GM20000 (cell line): ENCODE measurements at regions not wholly inside any gene's neighbourhood (a gene's known extent, or its start where the extent isn't known, plus 50 kb on each side); places are given as distances from the start of the nearest gene placed in this dataset.

Source experiments
- DNase-seq: peaks from one replicate; pipeline ENCODE4 v3.0.0; 2012; ENCODE audit warnings: low spot score
- TF ChIP-seq, protein P1 (sequence below): IDR thresholded peaks from 2 replicates; pipeline ENCODE4 v1.5.1; 2012; ENCODE audit warnings: mild to moderate bottlenecking, control low read depth; ENCODE audit errors: extremely low read depth, missing control alignments

DNA sequence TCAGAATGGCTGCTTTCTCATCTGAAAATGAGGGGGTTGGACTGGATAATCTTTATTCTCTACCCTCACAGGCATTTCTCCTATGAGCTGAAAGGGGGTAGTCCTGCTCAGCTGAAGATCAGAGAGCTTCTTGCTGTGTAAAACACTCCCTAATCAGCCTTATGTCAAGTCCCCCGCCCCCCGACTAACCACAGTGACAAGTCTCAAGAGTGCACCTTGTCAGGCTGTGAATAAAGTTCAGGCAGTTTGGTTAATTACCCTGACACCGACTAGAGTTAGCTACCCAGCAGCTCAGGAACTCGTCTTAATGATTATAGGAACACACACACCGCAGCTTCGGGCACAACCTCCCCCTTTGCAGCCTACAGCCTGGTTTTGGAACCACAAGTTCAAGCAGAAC, 513.7 kb downstream of the RPS24 start:
- TF ChIP-seq, protein P1, sequence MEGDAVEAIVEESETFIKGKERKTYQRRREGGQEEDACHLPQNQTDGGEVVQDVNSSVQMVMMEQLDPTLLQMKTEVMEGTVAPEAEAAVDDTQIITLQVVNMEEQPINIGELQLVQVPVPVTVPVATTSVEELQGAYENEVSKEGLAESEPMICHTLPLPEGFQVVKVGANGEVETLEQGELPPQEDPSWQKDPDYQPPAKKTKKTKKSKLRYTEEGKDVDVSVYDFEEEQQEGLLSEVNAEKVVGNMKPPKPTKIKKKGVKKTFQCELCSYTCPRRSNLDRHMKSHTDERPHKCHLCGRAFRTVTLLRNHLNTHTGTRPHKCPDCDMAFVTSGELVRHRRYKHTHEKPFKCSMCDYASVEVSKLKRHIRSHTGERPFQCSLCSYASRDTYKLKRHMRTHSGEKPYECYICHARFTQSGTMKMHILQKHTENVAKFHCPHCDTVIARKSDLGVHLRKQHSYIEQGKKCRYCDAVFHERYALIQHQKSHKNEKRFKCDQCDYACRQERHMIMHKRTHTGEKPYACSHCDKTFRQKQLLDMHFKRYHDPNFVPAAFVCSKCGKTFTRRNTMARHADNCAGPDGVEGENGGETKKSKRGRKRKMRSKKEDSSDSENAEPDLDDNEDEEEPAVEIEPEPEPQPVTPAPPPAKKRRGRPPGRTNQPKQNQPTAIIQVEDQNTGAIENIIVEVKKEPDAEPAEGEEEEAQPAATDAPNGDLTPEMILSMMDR, result no peak

DNA sequence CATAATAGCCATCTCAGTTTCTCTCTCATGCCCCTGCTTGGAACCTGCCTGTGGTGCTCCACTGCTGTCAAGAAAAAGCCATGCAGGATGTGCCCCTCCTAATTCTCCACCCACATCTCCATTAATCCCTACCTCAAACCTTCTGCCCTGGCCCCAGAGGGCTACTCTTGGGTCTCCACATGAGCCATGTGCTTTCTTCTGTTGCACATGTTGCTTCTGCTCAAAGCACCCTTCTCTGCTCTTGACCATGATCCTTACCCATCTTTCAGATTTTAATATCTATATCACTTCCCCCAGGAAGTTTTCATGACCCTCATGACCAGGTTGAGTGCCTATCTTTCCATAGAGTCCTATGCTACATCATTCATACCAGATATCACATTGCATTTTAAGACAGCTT, 514.2 kb downstream of the RPS24 start:
- DNase-seq, result no peak
- TF ChIP-seq, protein P1, result no peak

More for the DNA sequence above, 513.7 kb downstream of the RPS24 start:
- no peak for DNase-seq

DNA sequence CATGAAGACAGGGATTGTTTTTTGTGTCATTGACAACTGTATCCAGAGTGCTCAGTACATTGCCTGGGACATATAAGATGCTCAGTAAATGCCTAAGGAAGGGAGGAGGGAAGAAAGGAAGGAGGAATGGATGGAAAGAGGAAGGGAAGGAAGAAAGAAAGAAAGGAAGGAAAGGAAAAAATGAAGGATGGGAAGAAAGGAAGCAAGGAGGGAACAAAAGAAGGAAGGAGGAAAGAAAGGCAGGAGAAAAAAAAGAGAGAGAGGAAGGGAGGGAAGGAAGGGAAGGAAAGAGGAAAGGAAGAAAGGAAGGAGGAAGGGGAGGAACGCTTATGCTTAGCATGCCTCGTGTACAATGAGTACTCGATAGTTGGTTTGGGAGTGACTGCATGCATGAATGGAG, 514.7 kb downstream of the RPS24 start:
- TF ChIP-seq, protein P1, result no peak

DNA sequence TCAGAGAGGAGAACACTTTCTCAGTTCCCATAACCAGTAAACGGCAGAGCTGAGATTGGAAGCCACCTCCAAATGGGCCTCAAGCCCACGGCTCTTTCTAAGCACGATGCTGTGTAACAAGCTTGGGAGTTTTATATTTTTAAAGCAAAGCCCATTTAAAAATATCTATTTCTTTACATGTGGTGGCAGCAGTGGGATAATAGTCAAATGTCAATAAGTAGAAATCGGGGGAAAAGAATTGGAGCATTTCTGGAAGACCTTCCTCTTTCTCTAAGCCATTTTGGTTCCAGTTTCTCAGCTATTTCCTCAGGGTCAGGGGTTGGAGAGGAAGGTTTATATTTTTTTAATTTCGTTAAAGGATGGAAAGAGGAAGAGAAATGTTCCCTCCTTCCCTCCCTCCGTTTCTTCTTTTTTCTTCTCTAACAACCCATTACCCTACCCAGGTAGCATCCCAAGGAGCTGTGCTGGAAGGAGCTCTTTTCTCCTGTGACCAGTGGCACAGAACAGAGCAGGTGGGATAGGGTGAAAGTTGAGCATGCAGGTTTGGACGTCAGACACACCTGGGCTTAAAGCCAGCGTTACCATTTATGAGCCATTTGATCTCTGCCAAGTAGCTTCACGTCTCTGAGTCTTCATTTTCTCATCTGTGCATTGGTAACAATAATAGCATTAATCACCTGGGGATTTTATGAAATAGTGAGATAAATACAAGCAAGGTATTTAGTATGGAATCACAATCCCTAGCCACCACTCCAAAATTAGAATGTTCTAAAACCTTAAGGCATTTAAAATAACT, 515.7 kb downstream of the RPS24 start:
- TF ChIP-seq, protein P1, result no peak
- no peak for DNase-seq

More for the DNA sequence above, 514.7 kb downstream of the RPS24 start:
- no peak for DNase-seq

DNA sequence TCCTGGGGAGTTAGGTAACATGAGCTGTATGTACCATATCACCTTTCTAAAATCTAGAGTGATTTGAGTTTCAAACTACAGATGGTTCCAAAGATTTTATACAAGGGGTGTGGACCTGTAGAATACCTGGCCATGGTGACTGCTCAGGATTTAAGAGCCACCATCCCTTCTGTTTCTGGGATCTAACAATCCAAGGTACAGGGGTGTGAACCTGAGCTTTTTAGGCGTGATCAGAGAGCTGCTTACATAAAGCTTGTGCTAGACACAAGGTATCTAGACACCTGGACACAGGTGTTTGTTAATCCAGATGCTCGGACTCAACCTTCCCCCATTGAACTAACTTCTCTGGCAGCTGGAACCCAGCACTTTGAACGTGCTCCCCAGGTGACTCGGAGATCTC, 516.4 kb downstream of the RPS24 start:
- DNase-seq, result no peak
- TF ChIP-seq, protein P1, result no peak

DNA sequence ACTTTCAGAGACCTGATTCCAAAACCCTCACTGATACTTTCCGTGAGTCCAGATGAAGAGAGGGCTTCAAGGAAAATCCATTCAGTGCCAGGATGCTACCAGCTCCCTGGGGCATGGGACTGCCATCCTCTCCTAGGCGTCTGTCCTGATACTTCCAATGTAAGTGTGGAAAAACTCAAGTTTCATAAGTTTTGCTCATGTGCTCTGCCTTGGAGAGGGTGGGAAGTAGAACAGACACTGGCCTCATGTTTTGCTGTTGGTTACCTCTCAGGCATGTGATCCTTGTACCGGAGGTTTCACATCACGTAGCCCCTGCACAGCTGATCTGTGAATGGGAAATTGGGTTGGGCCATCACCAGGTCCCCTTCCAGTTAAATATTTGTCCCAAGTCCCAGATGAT, 517.1 kb downstream of the RPS24 start:
- DNase-seq, result no peak

More for the DNA sequence above, 517.1 kb downstream of the RPS24 start:
- TF ChIP-seq, protein P1, result no peak
